NCI-H2227 treated with DMSO at 0.1 percent for 48 hours (cell line): ENCODE measurements at regions not wholly inside any gene's neighbourhood (a gene's known extent, or its start where the extent isn't known, plus 50 kb on each side); places are given as distances from the start of the nearest gene placed in this dataset.
"Not testable (repeated sequence)": the region's sequence is repeated elsewhere in the genome, so short reads cannot be mapped to it uniquely, and the experiment has no call there.

ENCODE experiments used
- DNase-seq: peaks from one replicate; lab custom pipeline; 2025; lab: John Stamatoyannopoulos, UW

GRCh38 chr14:53216478-53216877 is 63.4 kb upstream of the DDHD1 start:
- not testable (repeated sequence) for DNase-seq

- no peak for DNase-seq
Observed at GRCh38 chr14:53215101-53215500, 62.0 kb upstream of the DDHD1 start.

- no peak for DNase-seq
Observed at GRCh38 chr14:53214384-53214783, 61.3 kb upstream of the DDHD1 start.

DNA sequence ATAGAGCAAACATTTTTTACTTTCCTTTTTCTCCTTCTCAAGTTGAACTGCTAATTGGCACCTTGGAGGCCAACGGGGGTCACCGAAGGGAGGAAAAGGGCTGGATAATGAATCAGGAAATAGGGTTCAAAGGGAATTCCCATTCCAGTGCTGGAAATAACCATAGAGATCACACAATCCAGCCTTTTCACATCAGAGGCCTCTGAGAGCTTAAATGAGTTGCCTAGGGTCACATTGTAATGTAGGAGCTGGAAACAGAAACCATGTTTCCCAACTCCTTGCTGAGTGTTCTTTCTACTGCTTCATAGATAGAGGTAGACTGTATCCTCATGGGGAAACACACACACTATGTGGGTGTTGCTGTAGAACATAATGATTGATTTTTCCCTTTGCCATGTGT is 60.6 kb upstream of the DDHD1 start:
- no peak for DNase-seq

GRCh38 chr14:53209370-53209769 is 56.2 kb upstream of the DDHD1 start:
- no peak for DNase-seq
